ENCODE measurements at regions not wholly inside any gene's neighbourhood (a gene's known extent, or its start where the extent isn't known, plus 50 kb on each side); places are given as distances from the start of the nearest gene placed in this dataset.

DNA sequence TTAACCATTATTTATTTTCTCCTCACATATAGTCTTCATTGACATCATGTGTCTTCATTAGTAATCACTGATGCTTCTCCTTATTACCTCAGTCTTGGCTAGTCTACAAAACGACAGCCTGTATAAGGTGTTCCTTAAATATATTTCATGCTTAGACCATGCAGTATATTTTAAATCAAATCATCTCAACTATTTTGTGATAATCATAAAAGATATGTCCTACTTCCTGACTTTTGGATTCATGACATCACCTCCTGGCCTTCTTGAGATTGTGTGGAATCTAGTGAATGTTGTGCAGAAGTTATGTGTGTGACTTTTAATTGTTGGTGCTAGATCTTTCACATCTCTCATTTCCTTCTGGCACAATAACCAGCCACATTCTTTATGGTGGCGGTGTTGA is 1339.3 kb upstream of the C9orf72 start:
- TF ChIP-seq YY1 (IDR thresholded peaks at IDR 0.05; ENCODE audit: insufficient read depth, insufficient read length) (no peak), SUZ12 (IDR thresholded peaks at IDR 0.05; ENCODE audit: extremely low read depth, insufficient read depth, insufficient read length) (no peak), ZNF274 (IDR thresholded peaks at IDR 0.05; ENCODE audit: low read depth, low read length) (no peak)

All from NT2/D1 (cell line).